GM03348 (cell line): ENCODE measurements at regions not wholly inside any gene's neighbourhood (a gene's known extent, or its start where the extent isn't known, plus 50 kb on each side); places are given as distances from the start of the nearest gene placed in this dataset.

Experiments
- DNase-seq: peaks from one replicate; pipeline ENCODE4 v3.0.0; 2012; ENCODE audit warnings: low spot score

- DNase-seq, result no peak
These were observed 91.2 kb upstream of the ABI3BP start for GRCh38 chr3:101084404-101084803.

GRCh38 chr3:101081999-101082398 is 88.8 kb upstream of the ABI3BP start:
- DNase-seq, result no peak

DNA sequence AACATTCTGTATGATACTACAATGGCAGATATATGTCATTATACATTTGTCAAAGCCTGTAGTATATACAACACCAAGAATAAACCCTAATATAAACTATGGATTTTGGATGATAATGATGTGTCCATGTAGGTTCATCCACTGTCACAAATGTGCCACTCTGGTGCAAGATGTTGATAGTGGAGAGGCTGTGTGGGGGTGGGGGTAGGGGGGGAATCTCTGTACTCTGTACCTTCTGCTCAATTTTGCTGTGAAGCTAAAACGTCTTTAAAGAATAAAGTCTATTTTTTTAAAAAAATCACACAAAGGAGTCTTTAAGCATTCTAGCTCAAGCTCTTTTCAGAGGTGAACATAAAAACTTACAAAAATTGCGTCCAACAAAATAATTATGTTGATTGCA is 88.2 kb upstream of the ABI3BP start:
- DNase-seq, result no peak

DNA sequence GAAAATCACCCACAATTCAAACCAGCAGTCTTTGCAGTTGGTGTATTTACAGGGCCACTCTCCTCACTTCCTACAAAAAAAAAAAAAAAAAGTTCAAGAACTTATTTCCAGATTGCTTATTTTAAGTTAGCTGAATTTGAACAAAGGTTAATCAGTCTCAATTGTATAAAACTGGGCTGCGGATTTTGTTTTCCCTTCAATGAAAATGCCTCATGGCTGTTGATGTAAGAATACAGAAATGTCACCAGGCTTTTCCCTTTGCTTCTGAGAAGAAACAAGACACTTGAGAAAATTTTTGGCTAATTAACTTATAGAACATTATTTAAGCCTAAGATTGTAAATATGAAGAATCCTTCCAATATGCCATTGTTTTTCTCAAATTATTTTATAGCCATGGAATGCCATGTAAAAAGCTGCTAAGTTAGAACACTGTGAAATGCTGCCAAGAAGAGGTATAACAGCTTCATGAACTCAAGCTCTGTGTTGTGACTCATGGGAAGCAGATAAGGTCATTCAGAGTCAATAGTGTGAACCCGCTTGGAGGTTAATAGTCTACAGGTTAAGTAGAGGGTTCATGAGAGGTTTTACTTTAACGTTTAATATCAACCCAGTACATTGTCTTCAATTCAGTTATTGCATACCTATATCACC is 84.3 kb upstream of the ABI3BP start:
- no peak for DNase-seq

DNA sequence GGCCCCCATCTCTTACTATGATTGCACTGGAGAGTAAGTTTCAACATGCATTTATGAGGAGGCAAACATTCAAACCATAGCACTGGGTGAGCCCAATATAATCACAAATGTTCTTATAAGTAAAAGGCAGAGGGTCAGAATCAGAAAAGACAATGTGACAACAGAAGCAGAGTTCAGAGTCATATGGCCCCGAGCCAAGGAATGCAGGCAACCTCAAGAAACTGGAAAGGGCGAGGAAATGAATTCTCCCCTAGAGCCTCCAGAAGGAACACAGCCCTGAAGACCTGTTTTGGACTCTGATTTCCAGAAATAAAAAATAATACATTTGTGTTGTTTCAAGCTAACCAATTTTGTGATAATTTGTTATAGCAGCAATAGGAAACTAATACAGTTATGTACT is 81.3 kb upstream of the ABI3BP start:
- DNase-seq, result no peak

DNA sequence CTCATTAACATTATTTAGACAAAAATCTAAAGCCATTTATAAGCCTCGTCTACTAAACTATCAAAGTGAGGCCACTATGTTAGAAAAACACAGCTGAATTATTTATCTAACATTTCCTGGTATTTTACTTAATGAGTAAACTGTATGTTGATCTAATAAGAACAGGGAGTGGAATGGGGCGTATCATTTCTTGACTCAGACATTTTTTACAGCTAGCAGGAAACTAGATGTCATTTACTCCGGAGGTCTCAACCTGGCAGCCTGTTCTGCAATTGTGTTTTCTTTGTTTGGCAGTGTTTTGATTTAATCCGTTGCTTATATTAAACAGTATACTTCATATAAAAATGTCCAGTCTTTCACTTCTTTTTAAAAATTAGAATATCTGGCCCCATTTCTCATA is 79.1 kb upstream of the ABI3BP start:
- no peak for DNase-seq

GRCh38 chr3:101070799-101071121 is 77.5 kb upstream of the ABI3BP start:
- DNase-seq, result no peak

GRCh38 chr3:101069901-101070798 is 76.9 kb upstream of the ABI3BP start:
- peak; percentile 21 for DNase-seq

DNA sequence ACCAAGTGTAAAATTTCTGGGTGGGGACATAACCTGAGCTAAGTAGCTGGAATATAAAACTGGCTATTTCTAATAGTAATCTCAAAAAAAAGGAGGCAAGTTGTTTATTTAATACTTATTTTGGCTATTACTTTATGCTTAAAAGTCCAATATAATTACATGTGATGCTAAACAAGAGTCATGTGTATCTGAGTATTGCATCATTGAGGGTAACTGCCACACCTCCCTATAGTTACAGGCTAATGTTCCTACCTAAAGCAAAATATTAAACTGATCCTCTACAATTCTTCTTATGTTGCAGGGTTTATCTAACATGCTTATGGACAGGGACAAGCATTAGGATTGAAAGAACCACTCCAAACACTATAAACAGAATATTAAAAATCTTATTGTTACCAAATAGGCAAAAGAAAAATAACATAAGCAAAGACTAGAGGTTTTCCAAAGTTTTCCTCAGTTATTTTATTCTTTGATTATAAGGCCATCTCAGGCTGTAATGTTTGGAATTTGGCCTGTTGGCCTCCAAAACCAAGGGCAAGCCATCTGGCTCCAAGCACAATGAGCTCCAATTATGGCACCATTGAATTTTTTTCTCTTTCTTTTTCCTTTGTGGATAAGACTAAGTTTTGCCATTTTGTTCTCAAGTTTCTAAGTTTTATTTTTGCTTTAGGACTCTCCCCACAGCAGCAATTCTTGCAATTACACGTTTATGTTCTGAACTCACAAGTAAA is 75.8 kb upstream of the ABI3BP start:
- no peak for DNase-seq

DNA sequence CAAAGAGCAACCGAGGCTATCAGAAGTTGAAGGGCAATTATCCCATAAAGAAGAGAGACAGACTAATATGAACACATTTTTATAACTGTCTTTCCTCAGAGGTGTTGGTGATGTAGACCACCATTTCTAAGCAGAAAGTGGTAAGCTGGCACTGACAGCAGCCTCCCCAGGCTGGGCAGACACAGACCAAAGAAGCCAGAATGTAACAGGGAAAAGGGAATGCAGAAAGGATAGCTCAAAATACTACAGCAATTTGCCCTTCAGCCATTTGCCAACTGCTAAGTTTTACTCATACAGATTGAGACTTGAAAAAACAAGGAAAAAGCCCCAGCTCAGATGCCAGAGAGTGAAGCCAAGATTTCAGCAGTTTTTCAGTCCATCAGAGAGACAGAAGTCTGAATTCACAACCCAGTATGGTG is 73.5 kb upstream of the ABI3BP start:
- peak; percentile 22 for DNase-seq

DNA sequence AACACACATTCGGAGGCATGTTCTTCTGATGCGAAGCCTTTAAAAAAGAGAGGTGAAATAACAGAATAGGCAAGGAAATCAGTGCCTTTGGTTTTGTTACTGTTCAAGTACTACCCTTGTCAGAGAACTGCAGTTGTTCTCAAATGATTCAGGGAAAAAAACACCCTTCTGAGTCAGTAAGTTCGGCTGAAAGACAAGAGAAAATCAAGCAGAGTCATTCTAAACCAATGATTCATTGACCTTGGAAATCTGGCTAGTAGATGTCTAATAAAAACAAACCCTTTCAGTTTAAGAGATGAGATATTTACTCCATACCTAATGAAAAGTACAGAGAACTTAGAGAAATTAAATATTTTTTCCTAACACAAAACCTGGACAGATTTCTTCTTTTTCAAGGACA is 72.7 kb upstream of the ABI3BP start:
- DNase-seq, result peak; percentile 63

GRCh38 chr3:101063401-101063800 is 70.2 kb upstream of the ABI3BP start:
- no peak for DNase-seq

GRCh38 chr3:101061312-101061711 is 68.1 kb upstream of the ABI3BP start:
- no peak for DNase-seq

DNA sequence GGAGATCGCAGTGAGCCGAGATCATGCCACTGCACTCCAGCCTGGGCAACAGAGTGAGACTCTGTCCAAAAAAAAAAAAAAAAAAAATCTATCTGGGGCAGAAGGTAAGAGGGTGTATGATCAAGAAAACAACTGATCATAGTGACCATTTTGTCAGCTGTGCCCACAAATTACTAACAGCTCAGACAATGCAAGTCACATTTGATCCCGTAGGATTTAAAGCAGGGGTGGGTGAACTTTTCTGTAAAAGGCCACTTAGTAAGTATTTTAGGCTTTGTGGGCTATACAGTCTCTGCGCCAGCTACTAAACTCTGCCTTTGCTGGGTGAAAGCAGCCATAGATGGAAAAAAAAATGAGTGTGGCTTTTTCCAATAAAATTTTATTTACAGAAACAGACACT is 57.6 kb upstream of the ABI3BP start:
- no peak for DNase-seq

DNA sequence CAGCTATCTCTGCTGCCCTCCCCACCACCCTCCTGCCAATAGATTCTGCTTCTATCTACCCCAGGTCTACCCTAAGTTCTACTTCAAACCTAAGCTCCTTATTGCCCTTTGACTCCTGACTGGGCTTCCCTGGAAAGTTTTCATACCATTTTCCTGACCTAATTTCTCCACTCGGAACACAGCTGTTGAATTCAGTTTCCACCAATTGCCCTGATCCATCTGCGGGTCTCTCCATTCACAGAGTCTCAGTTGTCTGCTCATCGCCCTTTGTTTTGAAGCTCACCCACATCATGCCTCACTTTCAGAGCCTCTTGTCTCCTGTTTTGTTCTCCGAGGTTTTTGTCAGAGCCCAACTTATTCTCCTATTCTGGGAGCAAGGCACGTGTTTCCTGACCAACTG is 56.8 kb upstream of the ABI3BP start:
- no peak for DNase-seq

- DNase-seq, result no peak
These were observed 56.3 kb upstream of the ABI3BP start for GRCh38 chr3:101049532-101049931.

DNA sequence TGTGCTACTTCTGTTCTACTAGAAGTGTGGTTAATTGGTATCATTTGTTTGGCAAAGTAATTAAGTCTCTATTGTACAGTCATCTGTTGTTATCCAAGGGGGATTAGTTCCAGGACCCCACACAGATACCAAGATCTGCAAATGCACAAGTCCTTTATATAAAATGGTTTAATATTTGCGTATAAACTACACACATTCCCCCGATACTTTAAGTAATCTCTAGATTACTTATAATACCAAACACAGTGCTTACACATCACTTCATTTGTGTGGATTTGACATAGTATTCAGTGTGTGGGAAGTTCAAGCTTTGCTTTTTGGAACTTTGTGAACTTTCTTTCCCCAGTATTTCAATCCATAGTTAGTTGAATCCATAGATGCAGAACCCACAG is 50.5 kb upstream of the ABI3BP start:
- no peak for DNase-seq

GRCh38 chr3:101042996-101043686 is 49.9 kb upstream of the ABI3BP start:
- DNase-seq, result peak; percentile 10
